HCEC 1CT (cell line): ENCODE measurements at regions not wholly inside any gene's neighbourhood (a gene's known extent, or its start where the extent isn't known, plus 50 kb on each side); places are given as distances from the start of the nearest gene placed in this dataset.

ENCODE experiments used
- DNase-seq: peaks from one replicate; pipeline ENCODE4 v3.0.0-alpha.2; 2017

DNA sequence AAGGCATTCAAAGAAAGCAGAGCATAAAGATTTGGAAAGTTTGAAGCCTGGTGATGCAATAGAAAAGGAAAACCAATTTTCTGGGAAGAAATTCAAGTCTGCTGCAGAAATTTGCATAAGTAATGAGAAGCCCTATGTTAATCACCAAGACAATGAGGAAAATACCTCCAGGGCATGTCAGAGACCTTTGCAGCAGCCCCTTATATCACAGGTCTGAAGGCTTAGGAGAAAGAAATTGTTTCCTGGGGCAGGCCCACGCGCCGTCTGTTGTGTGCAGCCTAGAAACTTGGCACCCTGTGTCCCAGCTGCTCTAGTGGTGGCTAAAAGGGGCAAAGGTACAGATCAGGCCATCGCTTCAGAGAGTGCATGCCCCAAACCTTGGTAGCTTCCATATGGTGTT lies 495.3 kb upstream of the CDH6 start:
- DNase-seq, result no peak

- DNase-seq, result no peak
Observed at GRCh38 chr5:30693326-30693725, 500.2 kb upstream of the CDH6 start.

DNA sequence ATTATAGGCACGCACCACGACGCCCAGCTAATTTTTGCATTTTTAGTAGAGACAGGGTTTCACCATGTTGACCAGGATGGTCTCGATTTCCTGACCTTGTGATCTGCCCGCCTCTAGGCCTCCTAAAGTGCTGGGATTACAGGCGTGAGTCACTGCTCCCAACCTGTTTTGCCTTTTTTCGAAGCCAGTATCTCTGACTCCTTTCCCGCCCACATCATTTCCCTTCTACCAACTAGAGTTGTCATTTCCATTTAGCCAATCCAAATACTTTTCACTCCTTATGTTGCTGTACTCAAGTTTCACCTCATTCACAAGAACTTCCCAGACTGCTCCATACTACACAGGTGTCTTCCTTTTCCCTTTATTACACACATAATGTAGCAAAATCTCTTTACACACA lies 502.6 kb upstream of the CDH6 start:
- DNase-seq, result no peak

- DNase-seq, result no peak
Observed at GRCh38 chr5:30687461-30687860, 506.0 kb upstream of the CDH6 start.

- no peak for DNase-seq
Observed at GRCh38 chr5:30686530-30686929, 507.0 kb upstream of the CDH6 start.

GRCh38 chr5:30676223-30676840 lies 517.2 kb upstream of the CDH6 start:
- no peak for DNase-seq

GRCh38 chr5:30667293-30667692 lies 526.2 kb upstream of the CDH6 start:
- DNase-seq, result no peak

DNA sequence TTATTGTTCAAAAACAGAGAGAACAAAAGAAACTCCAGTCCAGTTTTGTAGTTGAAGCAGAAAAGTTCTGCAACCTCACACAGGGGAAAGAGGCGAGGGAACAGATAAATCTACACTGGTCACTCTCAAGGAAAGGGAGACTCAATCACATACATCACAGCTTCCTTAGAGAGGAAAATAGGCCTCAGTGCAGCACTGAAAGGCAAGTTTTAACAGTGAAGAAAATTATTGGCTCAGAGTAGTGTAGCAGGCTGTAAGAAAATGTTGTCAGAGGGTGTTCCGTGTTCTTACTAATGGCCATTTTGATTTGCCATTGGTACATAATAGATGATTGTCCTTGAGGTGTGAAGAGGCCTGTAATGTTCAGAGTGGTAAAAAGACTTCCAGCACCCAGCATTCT lies 530.0 kb upstream of the CDH6 start:
- no peak for DNase-seq

GRCh38 chr5:30662373-30662772 lies 531.1 kb upstream of the CDH6 start:
- no peak for DNase-seq

DNA sequence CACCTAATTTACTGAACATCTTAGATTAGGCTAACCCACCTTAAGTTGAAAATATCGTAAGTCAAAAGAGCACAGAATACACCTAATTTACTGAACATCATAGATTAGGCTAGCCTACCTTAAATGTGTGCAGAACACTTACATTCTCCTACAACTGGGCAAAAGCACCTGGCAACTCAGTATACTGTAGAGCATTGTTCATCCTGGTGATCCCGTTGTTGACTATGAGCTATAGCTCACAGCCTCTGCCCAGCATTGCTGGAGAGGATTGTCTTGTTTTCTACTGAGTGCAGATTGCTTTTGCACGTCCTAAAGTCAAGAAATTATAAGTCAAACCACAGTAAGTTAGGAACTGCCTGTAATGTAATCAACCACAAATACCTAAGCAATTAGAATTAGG lies 531.8 kb upstream of the CDH6 start:
- DNase-seq, result no peak

GRCh38 chr5:30659417-30659816 lies 534.1 kb upstream of the CDH6 start:
- DNase-seq, result no peak

DNA sequence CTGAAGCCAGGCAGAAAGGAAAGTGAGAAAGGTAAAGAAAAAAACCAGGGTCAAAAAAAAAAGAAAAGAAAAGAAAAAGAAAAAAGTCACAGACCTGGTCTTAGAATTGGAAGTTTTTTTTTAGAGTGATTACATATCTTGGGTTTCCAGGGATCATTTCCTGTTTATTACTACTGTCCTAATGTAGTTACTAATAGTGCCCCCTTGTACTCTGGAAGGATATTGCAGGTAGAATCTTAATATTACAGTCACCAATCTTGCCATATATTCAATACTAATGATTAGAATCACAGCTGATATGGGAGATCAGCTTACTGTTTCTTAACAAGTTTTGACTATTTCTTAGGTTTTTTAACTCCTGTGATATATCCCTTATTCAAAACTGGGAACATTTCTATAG lies 543.2 kb upstream of the CDH6 start:
- DNase-seq, result no peak

DNA sequence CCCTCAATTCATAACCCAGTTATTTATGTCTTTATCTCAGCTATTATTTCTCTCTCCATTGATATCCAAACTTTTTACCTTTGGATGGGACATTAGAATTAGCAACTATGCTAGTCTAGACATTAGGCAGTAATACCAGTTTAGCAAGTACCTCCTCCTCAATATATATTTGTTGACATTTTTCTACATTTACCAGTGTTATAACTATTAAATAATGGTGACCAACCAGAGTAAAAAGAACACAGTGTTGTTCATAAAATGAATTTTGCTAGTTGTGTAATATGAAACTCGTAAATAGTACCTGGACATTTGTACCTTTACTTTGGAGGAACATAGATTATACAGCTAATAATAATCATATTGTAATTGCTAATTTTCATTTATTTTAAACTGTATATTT lies 554.6 kb upstream of the CDH6 start:
- no peak for DNase-seq

GRCh38 chr5:30627945-30628344 lies 565.5 kb upstream of the CDH6 start:
- DNase-seq, result no peak

- DNase-seq, result no peak
Observed at GRCh38 chr5:30626557-30626956, 566.9 kb upstream of the CDH6 start.

DNA sequence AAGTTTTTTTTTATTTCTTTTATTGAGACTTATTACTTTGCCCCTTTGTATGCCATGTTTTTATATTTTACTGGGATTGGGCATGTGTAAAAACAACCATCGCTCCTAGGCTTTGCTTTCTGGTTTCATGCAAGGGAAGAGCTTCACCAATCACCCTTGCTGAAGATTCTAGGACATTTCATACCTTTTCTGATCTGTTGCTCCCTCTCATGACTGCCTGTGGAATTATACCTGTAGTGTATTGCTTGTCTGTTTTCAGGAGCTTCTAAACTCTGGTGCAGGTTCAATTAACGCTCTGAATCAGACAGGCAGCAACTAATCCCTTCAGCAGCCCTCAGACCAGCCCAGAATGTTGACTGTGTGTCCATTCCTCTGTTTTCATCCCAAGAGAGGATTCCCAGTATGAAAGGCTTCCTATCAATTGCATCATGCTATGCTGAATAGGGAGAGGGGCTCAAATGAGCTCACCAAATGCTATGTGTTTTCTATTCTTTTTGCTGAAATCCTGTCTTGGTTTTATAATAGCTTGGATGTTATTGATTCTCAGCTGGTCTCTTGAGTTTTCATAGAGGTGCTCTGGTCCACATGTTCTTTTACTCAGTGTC lies 572.9 kb upstream of the CDH6 start:
- DNase-seq, result no peak

- no peak for DNase-seq
Observed at GRCh38 chr5:30608501-30608900, 585.0 kb upstream of the CDH6 start.

DNA sequence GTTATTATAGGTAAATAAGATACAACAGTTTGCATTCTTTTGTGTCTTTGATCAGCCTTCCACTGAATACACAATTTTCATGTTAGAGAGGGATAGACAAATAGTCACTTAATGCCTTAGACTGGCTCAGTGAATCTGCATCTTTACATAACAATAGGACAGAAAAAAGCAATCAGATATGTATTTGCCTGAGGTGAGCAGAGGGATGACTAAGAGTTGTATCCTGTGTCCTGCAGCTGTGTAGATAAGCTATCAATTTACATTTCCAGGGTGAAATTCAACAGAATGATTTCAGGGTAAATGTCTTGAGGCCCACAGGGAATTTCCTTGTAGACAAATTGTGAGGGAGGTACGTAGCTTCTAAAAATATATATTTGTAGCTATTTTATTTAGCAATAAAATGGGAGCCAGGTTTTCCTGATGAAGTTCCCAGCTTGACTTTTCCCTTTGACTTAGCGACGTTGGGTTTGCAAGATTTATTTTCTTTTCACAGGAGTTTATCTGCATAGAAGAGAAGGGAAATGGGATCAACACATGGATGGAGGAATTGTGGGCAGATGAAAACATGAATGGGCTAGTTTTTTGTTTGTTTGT lies 586.1 kb upstream of the CDH6 start:
- DNase-seq, result no peak

GRCh38 chr5:30605693-30606268 lies 587.7 kb upstream of the CDH6 start:
- no peak for DNase-seq

DNA sequence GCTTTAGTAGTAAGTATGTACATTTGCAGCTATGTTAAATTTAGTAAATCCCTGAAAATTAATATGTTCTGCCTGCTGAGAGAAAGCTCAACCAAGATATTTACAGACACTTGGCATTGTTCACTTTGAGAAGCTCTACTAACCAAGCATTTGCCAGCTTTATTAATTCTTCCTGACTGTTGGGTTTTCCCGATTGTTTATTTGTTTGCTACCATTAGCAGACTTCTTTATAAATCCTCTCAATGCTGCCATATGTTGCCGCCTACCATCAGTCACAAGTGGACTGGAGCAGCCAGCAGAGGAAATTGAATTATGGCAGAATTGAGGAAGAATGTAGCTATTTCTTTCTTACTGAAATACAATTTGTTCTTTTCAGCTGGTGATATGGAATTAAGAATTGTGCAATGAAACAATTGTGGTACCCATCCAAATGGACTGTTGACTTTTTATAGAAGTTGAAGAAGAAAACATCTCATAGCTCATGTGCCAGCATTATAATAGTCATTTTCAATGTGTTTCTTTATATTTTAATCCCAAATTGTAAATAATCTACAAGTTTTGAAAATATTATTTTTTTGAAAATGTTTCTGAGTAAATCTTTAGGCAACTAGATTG lies 588.7 kb upstream of the CDH6 start:
- no peak for DNase-seq

DNA sequence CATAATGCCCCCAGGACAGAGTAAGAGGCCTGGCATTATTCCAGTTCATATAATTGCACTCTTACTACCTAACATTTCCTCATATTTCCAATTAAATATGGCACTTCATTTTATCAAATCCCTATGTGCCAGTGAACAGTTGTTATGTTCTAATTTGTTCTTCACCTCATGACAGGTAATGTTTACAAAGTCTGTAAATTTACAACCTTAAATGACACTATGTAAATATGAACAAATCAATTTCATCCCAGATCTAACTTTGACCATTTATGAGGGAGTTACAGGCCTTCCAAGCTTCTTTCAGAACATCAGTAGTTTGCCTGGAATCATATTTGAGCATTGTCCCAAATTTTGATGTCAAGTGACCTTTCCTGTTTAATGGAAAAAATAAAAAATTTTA lies 592.6 kb upstream of the CDH6 start:
- DNase-seq, result no peak

DNA sequence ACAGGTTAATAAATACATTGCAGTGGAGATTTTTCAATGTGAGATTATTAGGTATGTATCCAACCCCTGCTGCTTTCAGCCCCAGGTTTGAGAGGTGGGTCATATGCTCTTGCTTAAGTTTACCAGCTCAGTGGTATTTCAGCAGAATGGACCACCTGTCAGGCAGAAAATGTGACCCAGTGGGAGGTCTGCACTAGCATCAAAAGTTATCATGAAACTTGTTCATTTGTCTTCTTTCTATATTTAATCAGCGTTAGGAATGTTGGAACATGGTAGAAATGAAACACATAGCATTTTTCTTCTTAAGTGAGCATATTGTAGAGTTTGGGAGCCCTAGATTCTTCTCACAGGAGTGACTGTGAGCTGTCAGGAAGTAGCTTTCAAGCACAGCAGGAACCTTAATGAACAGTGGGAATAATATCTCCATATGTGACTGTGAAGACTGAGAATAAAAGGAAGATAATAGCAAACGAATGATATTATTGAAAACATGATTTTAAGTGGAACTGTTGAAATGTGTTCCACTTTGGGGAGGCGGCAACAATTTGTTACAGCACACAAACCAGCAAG lies 596.9 kb upstream of the CDH6 start:
- DNase-seq, result no peak

GRCh38 chr5:30594331-30594730 lies 599.2 kb upstream of the CDH6 start:
- DNase-seq, result no peak

DNA sequence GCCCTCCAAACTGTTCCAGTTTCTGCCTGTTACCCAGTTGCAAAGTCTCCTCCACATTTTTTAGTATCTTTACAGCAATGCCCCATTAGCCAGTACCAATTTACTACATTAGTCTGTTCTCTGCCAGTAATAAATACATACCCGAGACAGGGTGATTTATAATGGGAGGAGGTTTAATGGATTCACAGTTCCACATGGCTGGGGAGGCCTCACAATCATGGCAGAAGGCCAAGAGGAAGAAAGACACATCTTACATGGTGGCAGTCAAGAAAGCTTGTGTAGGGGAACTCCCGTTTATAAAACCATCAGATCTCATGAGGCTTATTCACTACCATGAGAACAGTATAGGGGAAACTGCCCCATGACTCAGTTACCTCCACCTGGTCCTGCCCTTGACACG lies 600.7 kb upstream of the CDH6 start:
- no peak for DNase-seq
